HG03139 (cell line): ENCODE measurements at regions not wholly inside any gene's neighbourhood (a gene's known extent, or its start where the extent isn't known, plus 50 kb on each side); places are given as distances from the start of the nearest gene placed in this dataset.

ENCODE experiments used
- ATAC-seq: cut with Tn5 transposase; IDR thresholded peaks from one replicate; pipeline ENCODE4 v1.9.1; 2021; ENCODE audit not compliant: unreplicated experiment

DNA sequence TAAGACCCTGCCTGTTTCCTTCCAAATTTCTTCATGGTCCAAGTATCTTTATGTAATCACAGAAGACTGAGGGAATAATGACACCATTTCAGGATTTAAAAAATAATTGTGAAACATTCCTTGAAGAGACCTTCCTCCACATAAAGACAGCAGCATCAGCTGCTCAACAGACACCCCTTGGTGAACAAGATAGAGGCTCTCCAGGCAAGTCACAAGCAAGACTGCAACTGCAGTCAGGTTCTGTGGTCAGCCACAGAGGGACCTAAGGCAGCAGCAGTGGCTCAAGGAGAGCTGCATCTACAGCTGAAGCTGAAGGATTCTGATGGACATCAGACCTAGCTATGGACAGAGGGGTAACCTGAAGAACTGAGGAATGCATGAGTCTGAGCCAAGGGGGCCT, 97.2 kb upstream of the C3orf80 start:
- no peak for ATAC-seq

DNA sequence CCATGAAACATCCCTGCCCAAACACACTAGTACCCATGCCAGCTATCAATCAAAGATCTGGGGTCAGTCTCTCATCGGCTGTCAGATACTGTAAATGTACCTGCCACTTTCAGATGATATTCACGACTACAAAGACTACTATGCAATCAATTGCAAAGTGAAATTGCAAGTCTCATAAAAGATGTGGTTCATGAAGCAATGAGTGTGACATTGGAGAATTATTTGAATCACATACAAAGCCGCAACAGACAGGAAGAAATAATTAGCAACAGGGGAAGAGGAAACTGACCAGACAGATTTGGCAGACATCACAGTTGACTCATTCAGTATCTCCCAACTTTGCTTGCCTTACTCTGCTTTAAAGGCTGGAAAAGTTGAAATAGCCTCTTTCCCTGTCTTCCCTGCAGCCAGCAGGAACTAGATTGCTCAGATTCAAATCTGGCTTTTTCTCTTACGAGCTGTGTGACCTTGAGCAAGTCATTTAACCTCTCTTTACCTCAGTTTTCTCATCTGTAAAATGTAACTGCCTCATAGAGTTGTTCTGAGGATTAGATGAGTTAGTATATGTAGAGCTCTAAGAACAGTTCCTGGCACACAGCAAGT, 95.7 kb upstream of the C3orf80 start:
- ATAC-seq, result peak; percentile 56

DNA sequence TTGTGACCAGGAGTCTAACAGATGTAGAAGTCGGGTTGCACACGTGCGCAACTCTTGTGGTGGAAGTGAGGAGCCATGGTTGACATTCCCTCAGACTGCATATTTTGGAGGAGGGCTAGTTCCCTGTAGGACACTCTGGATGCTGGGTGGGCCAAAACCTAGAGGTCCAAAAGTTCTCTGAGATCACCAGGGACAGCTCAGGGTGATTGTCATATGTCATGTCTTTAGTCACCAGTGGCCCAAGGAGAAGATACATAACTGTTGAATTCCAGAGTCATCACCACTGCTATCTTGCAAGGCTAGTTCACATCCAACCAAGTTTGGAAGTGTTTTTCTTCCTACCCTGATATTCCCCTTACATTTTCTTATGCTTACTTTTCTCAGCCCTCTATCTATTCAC, 95.2 kb upstream of the C3orf80 start:
- no peak for ATAC-seq

DNA sequence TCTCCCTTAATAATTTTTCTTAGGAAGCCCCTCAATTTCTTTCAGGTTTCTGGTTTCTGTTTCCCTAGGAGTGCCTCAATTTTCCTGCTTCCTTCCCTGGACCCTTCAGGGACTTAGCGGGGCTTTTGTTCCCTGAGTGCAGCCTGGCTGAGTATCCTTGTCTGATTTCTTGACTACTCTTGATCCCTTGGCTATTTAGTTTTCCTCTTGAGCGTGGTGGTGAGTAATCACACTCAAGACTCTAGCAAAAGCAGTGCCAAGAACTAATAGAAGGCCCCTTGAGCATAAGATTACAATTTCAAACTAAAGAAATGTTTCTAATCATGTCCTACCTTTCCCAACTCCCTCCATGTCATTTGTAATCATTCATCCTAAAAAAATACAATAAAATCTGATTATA, 94.3 kb upstream of the C3orf80 start:
- ATAC-seq, result no peak

DNA sequence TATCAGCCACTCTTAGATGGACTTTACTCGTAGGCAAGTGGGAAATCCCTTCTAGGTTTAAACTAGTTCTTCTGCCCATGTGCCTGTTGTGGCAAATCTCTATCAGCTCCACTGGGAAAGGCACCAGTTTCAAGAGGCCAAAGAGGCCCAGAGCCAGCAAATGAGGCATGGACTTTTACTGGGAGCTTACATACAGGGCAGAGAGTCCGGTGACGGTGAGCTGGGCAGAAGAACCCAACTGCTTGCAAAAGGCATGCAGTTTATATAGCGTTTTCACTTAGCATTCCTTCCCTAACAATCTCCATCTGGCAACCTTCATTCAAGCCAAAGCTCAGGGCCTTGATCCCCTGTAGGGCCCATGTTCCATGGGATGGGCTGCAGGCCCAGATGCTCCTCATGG, 93.0 kb upstream of the C3orf80 start:
- ATAC-seq, result no peak

DNA sequence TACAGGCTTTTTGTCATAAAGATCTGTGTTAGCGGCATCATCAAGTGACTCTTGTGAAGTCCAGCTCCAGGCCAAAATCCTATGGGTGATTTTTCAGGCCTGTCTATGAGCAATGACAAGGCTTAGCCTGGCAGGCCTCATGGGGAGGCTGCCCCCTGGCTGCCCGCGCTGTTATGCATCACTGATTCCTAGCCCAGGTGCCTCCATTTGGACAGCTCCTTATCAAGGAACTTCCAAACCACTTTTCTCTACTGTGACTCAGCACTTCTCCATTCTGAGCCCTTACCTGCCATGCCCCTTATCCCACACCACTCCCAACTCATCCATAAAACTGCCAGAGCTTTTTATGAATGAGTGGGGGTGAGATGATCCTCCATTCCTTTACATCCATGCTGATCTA, 91.5 kb upstream of the C3orf80 start:
- no peak for ATAC-seq

DNA sequence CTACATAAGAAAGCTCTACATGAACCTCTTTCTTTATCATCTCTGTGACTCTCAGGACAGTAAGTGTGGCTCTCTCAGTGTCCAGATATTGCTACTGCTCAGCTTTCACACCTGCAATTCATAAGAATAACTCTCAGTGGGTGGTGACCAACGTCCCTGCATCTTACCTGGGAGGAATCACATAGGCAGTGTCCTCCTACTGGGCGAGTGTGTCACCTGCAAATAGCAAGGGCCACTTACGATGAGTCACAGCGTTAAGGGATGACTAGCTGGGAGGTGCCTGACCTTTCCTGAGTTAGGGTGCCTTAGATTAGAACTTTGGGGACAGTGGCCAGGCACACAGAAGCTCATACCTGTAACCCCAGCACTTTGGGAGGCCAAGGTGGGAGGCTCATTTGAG, 90.8 kb upstream of the C3orf80 start:
- ATAC-seq, result no peak

DNA sequence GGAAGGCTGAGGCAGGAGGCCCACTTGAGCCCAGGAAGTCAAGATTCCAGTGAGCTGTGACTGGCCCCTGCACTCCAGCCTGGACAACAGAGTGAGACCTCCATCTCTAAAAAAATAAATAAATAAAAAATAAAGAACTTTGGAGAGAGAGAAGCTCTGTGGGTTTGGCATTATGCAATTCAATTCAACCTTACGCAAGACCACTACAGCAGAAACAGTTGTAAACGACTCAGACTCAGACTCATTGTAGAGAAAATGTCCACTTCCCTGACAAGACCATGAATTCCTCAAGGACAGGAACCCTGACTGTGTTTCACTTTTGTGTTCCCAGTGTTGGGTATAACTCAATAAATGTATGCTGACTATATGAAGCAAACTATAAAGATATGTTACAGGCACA, 90.3 kb upstream of the C3orf80 start:
- no peak for ATAC-seq

DNA sequence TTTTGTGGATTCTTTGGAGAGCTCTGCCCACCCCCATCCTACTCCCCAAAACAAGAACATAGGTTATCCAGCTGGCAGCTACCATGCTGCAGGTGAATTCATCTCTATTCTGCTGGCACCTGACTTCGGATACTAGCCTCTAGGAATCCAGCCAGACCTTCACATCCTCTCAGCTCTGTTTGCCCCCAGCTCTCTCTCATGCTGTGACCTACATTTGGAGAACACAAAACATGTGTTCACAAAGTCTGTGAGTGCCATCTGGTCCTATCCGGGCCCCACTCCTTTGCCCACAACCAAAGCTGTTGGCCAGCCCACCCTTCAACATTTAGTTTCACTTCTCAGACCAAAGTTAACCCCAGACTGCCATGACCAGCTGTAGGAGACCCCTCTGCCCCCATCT, 89.4 kb upstream of the C3orf80 start:
- ATAC-seq, result no peak

DNA sequence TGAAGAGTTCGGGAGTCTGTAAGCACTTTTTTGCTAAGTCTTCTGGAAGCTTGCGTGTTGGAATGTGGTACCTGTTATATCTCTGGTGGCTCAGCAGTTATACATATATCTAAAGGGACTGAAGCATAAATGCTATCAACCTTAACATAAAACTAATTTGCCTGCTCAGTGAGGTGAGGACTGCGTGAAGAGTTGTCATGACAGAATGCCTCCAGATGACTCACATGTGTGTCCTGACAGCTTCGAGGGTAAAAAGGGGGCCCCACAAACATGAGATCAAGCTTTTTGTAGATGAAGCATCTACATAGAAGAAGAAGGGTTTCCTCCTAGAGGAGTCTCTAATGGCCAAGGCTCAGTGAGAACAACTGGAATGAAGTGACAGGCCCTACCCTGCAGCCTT, 88.8 kb upstream of the C3orf80 start:
- no peak for ATAC-seq

DNA sequence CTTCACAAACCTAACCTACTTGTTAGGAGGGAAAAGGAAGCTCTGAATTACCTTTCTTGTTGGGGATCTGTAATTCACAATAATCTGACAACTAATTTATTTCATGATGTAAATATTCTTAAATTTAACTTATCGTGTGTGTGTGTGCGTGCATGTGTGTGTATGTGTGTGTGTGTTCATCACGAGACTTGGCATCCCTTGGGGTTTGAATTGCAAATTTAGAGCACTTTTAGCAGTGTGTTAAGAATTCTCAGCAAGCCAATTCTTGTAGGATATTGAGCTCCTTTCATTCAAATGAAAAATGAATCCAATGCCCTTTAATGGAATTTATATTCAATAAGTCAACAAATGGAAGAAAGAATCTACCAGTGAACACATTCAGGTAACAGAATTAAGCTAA, 85.9 kb upstream of the C3orf80 start:
- ATAC-seq, result no peak

DNA sequence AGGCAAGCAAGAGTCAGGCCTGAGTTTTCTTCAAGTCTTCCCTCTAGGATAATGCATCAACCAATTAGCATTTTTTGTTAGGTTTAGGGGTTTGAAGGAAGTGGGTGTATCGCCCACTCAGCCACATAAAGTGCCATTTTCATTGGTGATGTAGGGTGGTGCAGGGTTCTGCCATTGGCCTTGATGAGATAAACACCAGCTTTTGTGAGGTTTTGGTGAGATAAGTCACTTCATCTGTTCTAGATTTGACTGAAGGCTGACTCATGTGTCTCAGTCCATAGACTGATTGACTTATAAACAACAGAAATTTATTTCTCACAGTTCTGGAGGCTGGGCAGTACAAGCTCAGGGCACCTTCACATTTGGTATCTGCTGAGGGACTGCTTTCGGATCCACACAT, 84.5 kb upstream of the C3orf80 start:
- no peak for ATAC-seq

DNA sequence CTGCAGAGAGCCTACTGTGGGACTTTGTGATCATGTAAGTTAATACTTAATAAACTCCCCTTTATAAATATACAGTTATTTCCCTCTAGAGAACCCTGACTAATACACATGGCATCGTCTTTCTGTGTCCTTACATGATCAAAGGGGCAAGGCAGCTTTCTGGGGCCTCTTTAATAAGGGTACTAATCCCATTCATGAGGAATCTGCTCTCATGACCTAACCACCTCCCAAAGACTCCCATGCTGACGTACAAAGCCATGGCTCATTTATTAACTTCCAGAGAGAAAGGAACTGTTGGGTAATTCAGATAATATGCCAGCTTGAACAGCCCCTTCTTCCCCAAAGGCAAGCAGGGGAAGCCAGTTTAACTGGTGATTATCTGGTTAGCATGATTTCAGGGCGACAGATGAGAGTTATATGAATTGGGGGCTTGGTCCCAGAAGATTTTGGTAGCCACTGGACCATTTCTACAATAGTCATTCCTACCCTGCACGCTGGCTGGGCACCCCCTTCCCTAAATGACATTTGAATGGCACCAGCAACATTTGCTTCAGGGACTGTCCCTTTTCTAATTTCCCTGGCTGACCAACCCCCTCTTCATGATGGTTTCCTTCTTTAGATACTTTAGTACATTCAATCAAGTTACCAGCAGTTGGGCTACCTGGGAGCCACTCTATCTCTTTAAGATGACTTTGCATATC, 83.6 kb upstream of the C3orf80 start:
- ATAC-seq, result no peak

DNA sequence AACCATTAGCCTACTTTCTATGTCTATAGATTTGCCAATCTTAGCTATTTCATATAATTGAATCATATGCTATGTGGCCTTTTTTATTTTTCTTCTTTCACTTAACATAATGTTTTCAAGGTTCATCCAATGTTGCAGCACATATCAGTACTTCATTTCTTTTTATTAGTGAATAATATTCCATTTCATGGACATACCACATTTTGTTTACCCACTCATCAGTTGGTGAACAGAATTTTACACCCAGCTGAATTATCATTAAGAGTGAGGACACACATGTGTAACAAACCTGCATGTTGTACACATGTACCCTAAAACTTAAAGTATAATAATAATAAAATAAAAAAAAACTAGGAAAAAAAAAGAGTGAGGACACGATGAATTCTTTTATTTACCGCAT, 81.7 kb upstream of the C3orf80 start:
- no peak for ATAC-seq

DNA sequence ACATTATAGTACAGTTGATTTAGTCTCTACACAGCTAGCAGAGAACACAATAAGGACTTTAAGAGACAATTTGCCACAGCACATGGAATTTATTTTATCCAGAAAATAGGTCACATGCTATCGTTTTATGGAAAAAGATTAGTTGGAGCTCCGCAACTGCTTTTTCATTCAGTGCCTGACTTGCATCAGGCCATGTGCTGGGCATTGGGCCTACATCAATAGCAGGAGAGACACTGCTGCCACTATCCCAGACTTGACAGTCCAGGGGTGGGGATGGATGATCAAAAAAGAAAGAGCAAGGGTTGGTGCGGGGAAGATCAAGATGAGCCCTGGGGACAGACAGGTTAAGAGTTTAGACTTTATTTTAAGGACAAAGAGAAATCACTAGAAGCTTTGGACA, 75.2 kb upstream of the C3orf80 start:
- ATAC-seq, result no peak

DNA sequence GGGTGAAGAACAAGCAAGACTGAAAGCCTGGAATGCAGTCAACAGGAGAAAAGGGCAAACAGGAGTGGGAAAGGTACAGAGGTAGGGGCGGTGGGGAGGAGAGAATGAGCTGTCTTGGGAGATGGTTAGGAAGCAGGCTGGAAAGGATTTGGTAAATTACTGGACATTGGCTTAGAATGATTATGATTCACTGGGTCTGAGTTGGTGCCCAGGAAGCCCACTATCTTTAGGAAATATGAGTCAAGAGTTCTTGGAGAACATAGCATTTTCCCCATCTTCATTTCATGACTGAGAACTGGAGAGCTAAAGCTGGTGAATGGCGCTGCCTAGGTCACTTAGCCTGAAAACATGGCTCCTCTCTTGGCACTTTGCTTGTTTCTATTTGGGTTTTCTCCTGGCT, 74.7 kb upstream of the C3orf80 start:
- ATAC-seq, result no peak

DNA sequence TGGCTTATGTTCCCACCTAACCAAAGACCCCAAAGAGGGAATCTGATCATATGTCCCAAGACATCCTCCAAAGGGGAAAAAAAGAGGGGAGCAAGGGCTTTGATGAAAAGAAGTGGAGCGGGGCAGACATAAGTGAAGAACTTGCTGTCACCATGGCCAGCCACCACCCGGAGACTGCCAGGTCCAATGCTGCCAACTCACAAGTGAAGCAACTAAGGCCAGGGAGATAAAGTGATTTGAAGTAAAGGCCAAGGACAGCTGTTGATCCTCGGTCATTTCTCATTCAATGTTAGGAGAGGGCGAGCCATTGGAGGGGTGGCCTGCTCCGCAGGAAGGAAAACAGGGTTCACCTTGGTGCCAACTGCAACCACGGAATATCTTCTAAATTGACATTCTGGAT, 72.6 kb upstream of the C3orf80 start:
- no peak for ATAC-seq

DNA sequence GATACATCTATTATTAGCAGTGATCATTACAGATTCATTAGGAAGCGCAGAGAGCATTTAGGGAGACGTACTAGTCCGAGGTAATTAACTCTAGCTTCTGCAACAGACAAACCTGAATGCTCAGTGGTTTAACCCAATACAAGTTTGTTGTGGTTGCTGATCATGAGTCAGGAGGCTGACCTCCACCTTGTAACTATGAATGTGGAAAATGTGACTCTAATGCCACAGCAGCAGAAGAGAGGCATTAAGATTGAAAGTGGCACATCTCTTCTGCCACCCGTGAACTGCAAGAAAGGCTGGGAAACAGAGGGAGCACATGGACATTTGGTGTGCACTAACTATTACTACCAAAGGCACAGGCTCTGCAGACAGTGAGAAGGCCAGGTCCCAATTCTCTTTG, 71.2 kb upstream of the C3orf80 start:
- no peak for ATAC-seq

DNA sequence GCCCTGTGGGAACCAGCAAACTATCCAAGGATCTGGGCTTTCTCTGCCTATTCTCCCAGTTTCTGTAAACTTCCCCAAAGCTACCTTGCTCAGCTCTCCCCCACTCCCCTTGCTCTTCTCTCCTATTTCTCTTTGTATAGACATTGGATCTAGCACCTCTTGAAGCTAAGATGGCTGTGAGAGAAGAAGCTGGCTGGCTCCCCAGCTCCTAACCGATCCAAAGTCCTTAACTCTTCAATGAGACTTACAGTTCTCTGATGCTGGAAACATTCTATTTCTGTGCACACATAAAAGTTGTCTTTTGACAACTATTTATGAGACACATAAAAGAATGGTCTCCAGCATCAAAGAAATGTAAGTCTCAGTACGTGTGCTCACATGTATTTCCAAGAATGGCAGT, 70.6 kb upstream of the C3orf80 start:
- ATAC-seq, result no peak

DNA sequence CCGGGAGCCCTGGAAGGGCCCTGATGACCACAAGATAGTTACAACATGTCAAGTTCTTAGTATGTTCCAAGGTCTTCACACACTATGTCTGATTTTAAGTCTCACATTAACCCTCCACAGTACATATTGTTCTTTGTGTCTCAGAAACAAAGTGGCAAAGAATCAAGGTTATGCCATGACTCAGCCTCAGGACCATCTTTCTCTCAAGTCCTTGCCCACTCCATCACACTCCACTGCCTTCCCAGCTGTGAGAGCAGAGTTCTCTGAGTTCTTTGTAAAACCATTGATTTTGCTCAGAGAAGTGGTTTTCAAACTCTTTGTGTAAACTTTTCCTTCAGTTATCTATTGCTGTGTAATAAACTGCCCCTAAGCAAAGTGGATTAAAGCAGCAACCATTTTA, 67.9 kb upstream of the C3orf80 start:
- no peak for ATAC-seq

DNA sequence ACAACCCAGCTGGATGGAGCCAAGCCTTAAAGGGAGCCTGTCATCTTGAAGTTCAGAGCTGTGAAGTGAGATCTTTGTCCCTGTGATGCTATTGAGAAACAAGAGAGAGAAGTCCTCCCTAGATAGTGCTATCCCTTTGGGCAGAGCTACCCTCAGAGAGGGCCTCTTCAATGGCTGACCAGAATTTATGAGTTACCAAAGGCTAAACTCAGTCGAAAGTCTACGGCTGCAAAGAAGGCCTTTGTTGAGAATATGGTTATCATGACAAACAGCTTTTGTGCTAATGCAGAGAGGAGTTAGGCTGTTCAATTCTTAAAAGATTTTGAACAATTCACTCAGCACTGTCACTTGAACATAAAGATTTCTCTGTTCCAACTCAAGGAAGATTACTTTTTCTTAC, 65.9 kb upstream of the C3orf80 start:
- no peak for ATAC-seq

DNA sequence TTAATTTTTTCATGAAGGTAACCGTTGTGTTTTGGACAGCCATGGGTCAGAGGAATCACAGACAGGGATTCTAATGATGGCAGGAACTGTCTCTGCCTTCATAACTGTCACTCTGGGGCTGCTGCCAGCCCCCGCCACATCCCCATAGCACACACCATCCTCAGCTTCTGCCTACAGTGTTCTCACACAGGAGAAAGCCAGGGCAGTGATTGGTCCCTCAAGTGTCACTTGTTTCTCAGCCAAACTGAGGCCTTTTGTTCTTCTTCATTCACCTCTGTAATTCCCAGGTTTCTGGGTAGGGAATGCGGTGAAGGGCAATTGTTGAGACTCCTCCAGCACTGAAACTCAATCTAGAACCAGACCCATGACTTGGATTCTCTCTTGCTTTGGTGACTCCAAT, 65.4 kb upstream of the C3orf80 start:
- ATAC-seq, result no peak

DNA sequence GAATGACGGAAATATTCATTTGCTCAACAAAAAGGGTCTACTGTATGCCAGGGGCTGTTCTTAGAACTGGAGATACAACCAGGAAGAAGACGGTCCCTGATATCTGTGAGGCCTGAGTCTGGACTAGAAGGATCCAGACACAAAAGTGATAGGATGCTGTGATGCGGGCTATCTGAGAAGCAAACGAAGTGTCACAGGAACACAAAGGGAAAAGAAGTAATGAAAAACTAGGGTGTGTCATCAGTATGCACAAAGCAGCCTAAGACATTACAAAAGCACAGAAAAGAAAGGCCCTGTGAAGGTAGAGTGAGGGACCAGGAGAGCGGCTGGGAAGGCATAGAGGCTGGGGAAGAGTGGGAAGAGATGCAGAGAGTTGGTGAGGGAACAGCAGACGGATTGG, 63.3 kb upstream of the C3orf80 start:
- ATAC-seq, result no peak
